Astrocyte (in vitro differentiated cells and primary cell): ENCODE measurements at regions not wholly inside any gene's neighbourhood (a gene's known extent, or its start where the extent isn't known, plus 50 kb on each side); places are given as distances from the start of the nearest gene placed in this dataset.

ENCODE experiments used
- DNase-seq: peaks from one replicate; pipeline ENCODE4 v3.0.0-alpha.2; 2010; ENCODE audit warnings: low read depth
- FAIRE-seq: peaks from 2 replicates; lab custom pipeline; 2011; peaks lifted over from hg19 to GRCh38; lab: Jason Lieb, UNC
- H2AFZ ChIP-seq: 2 replicates; pipeline ENCODE4 v1.6.0; 2012; ENCODE audit warnings: low read depth, low read length, inconsistent platforms
- H3K27ac ChIP-seq: 2 replicates; pipeline ENCODE4 v1.5.1; 2011; ENCODE audit warnings: low read depth, low read length, inconsistent platforms
- H3K27me3 ChIP-seq: 2 replicates; pipeline ENCODE4 v1.6.0; 2011; ENCODE audit warnings: low read length, inconsistent platforms; ENCODE audit not compliant: insufficient read depth
- H3K36me3 ChIP-seq: 2 replicates; pipeline ENCODE4 v1.5.1; 2011; ENCODE audit warnings: low read length, inconsistent platforms; ENCODE audit not compliant: insufficient read depth
- H3K4me1 ChIP-seq: 2 replicates; pipeline ENCODE4 v1.5.1; 2011; ENCODE audit warnings: low read length, inconsistent platforms; ENCODE audit not compliant: insufficient read depth
- H3K4me2 ChIP-seq: 2 replicates; pipeline ENCODE4 v1.6.0; 2012; ENCODE audit warnings: low read length, inconsistent platforms
- H3K4me3 ChIP-seq: 2 replicates; pipeline ENCODE4 v1.5.1; 2011; ENCODE audit warnings: low read depth, mild to moderate bottlenecking, low read length, inconsistent platforms; ENCODE audit not compliant: insufficient read depth
- H3K79me2 ChIP-seq: 2 replicates; pipeline ENCODE4 v1.6.0; 2012; ENCODE audit warnings: mild to moderate bottlenecking, low read length, inconsistent platforms; ENCODE audit not compliant: insufficient read depth
- H3K9ac ChIP-seq: 2 replicates; pipeline ENCODE4 v1.6.0; 2012; ENCODE audit warnings: mild to moderate bottlenecking, low read length, inconsistent platforms
- H3K9me3 ChIP-seq: 2 replicates; pipeline ENCODE4 v1.5.1; 2012; ENCODE audit warnings: low read depth, mild to moderate bottlenecking, low read length, inconsistent platforms; ENCODE audit not compliant: insufficient read depth
- H4K20me1 ChIP-seq: 2 replicates; pipeline ENCODE4 v1.6.0; 2012; ENCODE audit warnings: low read length, inconsistent platforms; ENCODE audit not compliant: insufficient read depth
- H3K27ac Mint-ChIP-seq: one replicate; pipeline ENCODE4 v1.8.0; 2021; ENCODE audit warnings: mild to moderate bottlenecking, mixed read lengths; ENCODE audit not compliant: unreplicated experiment
- H3K27me3 Mint-ChIP-seq: one replicate; pipeline ENCODE4 v1.8.0; 2021; ENCODE audit warnings: low read depth, mixed read lengths; ENCODE audit not compliant: unreplicated experiment
- H3K36me3 Mint-ChIP-seq: one replicate; pipeline ENCODE4 v1.8.0; 2021; ENCODE audit warnings: low read depth, mixed read lengths; ENCODE audit not compliant: unreplicated experiment
- H3K4me1 Mint-ChIP-seq: one replicate; pipeline ENCODE4 v1.8.0; 2021; ENCODE audit warnings: low read depth, mixed read lengths; ENCODE audit not compliant: unreplicated experiment
- H3K4me3 Mint-ChIP-seq: one replicate; pipeline ENCODE4 v1.8.0; 2021; ENCODE audit warnings: mild to moderate bottlenecking, moderate library complexity, mixed read lengths; ENCODE audit not compliant: unreplicated experiment
- H3K9me3 Mint-ChIP-seq: one replicate; pipeline ENCODE4 v1.8.0; 2021; ENCODE audit warnings: mild to moderate bottlenecking, mixed read lengths; ENCODE audit not compliant: unreplicated experiment
- CTCF ChIP-seq: IDR thresholded peaks from 2 replicates; pipeline ENCODE4 v1.5.1; 2011; ENCODE audit warnings: low read depth, mild to moderate bottlenecking, inconsistent platforms, low read length, moderate library complexity; ENCODE audit not compliant: insufficient read depth
- EZH2 ChIP-seq: IDR thresholded peaks from 2 replicates; pipeline ENCODE4 v1.6.1; 2012; ENCODE audit warnings: mild to moderate bottlenecking, low read length, inconsistent platforms; ENCODE audit not compliant: insufficient read depth

- no peak overlapping the region for H3K27ac ChIP-seq
- no peaks in the 10 kb centered on the region for H4K20me1 ChIP-seq
- no peak for TF ChIP-seq CTCF
- no peak for TF ChIP-seq EZH2
- no peaks in the 10 kb centered on the region for H3K4me1 ChIP-seq
- H2AFZ ChIP-seq = no peak overlapping the region
- no peaks in the 10 kb centered on the region for H3K79me2 ChIP-seq
- H3K9ac ChIP-seq = no peak overlapping the region
- H3K4me3 Mint-ChIP-seq = no peak overlapping the region
- no peak overlapping the region for H3K27ac Mint-ChIP-seq
- no peak overlapping the region for H3K4me2 ChIP-seq
- peaks cover 9% of the 10 kb centered on the region for H3K9me3 Mint-ChIP-seq
- H3K4me3 ChIP-seq = no peak overlapping the region
- H3K27me3 ChIP-seq = no peaks in the 10 kb centered on the region
- DNase-seq (no peak), FAIRE-seq (no peak)
- no peaks in the 10 kb centered on the region for H3K4me1 Mint-ChIP-seq
- H3K9me3 ChIP-seq = no peaks in the 10 kb centered on the region
- no peaks in the 10 kb centered on the region for H3K36me3 ChIP-seq
- H3K36me3 Mint-ChIP-seq = no peaks in the 10 kb centered on the region
- H3K27me3 Mint-ChIP-seq = peaks cover 2% of the 10 kb centered on the region
These were observed 120.7 kb downstream of the CXCL12 start for GRCh38 chr10:44264244-44264643.

GRCh38 chr10:44263771-44264170, 121.1 kb downstream of the CXCL12 start:
- Histone ChIP-seq H3K4me3 (no peak overlapping the region), H3K9me3 (no peaks in the 10 kb centered on the region), H3K36me3 (no peaks in the 10 kb centered on the region), H3K79me2 (no peaks in the 10 kb centered on the region), H2AFZ (no peak overlapping the region), H3K9ac (no peak overlapping the region), H4K20me1 (no peaks in the 10 kb centered on the region), H3K4me1 (no peaks in the 10 kb centered on the region), H3K4me2 (no peak overlapping the region), H3K27me3 (no peaks in the 10 kb centered on the region), H3K27ac (no peak overlapping the region)
- TF ChIP-seq EZH2 (no peak), CTCF (no peak)
- no peak overlapping the region for H3K4me3 Mint-ChIP-seq
- DNase-seq = no peak
- peaks cover 9% of the 10 kb centered on the region for H3K9me3 Mint-ChIP-seq
- no peaks in the 10 kb centered on the region for H3K4me1 Mint-ChIP-seq
- no peaks in the 10 kb centered on the region for H3K36me3 Mint-ChIP-seq
- H3K27ac Mint-ChIP-seq = no peak overlapping the region
- no peak for FAIRE-seq
- H3K27me3 Mint-ChIP-seq = peaks cover 2% of the 10 kb centered on the region

GRCh38 chr10:44262551-44263251, 122.2 kb downstream of the CXCL12 start:
- no peak overlapping the region for H3K27ac ChIP-seq
- no peak overlapping the region for H3K4me2 ChIP-seq
- TF ChIP-seq CTCF (no peak), EZH2 (no peak)
- Mint-ChIP-seq H3K4me1 (no peaks in the 10 kb centered on the region), H3K4me3 (no peak overlapping the region), H3K27me3 (peaks cover 2% of the 10 kb centered on the region), H3K27ac (no peak overlapping the region), H3K36me3 (no peaks in the 10 kb centered on the region), H3K9me3 (peaks cover 6% of the 10 kb centered on the region)
- no peak overlapping the region for H3K4me3 ChIP-seq
- no peaks in the 10 kb centered on the region for H3K4me1 ChIP-seq
- peaks cover 2% of the 10 kb centered on the region for H3K27me3 ChIP-seq
- H4K20me1 ChIP-seq = no peaks in the 10 kb centered on the region
- H3K79me2 ChIP-seq = no peaks in the 10 kb centered on the region
- FAIRE-seq (no peak), DNase-seq (no peak)
- no peaks in the 10 kb centered on the region for H3K36me3 ChIP-seq
- no peaks in the 10 kb centered on the region for H3K9me3 ChIP-seq
- H3K9ac ChIP-seq = no peak overlapping the region
- no peak overlapping the region for H2AFZ ChIP-seq
